NT2/D1 (cell line): ENCODE measurements at regions not wholly inside any gene's neighbourhood (a gene's known extent, or its start where the extent isn't known, plus 50 kb on each side); places are given as distances from the start of the nearest gene placed in this dataset.

Source experiments
- YY1 ChIP-seq: IDR thresholded peaks from 2 replicates; pipeline ENCODE4 v1.6.1; 2011; ENCODE audit not compliant: insufficient read length, insufficient read depth
- ZNF274 ChIP-seq: IDR thresholded peaks from 2 replicates; pipeline ENCODE4 v1.6.1; 2011; ENCODE audit warnings: mild to moderate bottlenecking, low read depth, low read length

DNA sequence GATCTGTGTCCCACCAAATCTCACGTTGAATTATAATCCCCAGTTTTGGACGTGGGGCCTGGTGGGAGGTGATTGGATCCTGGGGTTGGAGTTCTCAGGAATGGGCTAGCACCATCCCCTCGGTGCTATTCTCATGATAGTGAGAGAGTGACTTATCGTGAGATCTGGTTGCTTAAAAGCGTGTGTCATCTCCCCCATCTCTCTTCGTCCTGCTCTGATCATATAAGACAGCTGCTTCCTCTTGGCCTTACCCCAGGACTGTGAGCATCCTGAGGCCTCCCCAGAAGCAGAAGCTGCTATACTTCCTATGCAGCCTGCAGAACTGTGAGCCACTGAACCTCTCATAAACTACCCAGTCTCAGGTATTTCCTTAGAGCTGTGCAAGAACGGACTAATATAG is 163.7 kb upstream of the NDUFV2 start:
- TF ChIP-seq ZNF274: no peak
- TF ChIP-seq YY1: no peak
